ENCODE measurements at regions not wholly inside any gene's neighbourhood (a gene's known extent, or its start where the extent isn't known, plus 50 kb on each side); places are given as distances from the start of the nearest gene placed in this dataset.
A peak's percentile ranks its signal among the peaks of the same experiment; 100 is the strongest.

GRCh38 chr9:25990376-25990775, 312.1 kb upstream of the TUSC1 start:
- CTCF ChIA-PET, result no interaction called here
- Histone ChIP-seq H3K9me3 (ENCODE audit: control insufficient read depth, insufficient read depth, low read length) (peaks cover 6% of the 10 kb centered on the region; the same call in 1 of the 2 replicates), H3K27ac (ENCODE audit: low read depth, low read length) (no peak overlapping the region), H3K4me3 (ENCODE audit: low read depth, low read length) (no peak overlapping the region), H3K27me3 (ENCODE audit: control insufficient read depth, insufficient read depth, low read length) (no peaks in the 10 kb centered on the region)
- TF ChIP-seq, protein P1, sequence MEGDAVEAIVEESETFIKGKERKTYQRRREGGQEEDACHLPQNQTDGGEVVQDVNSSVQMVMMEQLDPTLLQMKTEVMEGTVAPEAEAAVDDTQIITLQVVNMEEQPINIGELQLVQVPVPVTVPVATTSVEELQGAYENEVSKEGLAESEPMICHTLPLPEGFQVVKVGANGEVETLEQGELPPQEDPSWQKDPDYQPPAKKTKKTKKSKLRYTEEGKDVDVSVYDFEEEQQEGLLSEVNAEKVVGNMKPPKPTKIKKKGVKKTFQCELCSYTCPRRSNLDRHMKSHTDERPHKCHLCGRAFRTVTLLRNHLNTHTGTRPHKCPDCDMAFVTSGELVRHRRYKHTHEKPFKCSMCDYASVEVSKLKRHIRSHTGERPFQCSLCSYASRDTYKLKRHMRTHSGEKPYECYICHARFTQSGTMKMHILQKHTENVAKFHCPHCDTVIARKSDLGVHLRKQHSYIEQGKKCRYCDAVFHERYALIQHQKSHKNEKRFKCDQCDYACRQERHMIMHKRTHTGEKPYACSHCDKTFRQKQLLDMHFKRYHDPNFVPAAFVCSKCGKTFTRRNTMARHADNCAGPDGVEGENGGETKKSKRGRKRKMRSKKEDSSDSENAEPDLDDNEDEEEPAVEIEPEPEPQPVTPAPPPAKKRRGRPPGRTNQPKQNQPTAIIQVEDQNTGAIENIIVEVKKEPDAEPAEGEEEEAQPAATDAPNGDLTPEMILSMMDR (IDR thresholded peaks at IDR 0.05; ENCODE audit: low read depth, low read length), result no peak
- DNase-seq (ENCODE audit: low read depth, low spot score), result no peak
- POLR2A ChIA-PET, result no interaction called here

- TF ChIP-seq, protein P1 (IDR thresholded peaks at IDR 0.05; ENCODE audit: low read depth, low read length), result no peak
Observed at GRCh38 chr9:25975667-25976066, 297.4 kb upstream of the TUSC1 start.

GRCh38 chr9:25964239-25964638, 286.0 kb upstream of the TUSC1 start:
- TF ChIP-seq, protein P1 (IDR thresholded peaks at IDR 0.05; ENCODE audit: low read depth, low read length), result peak; percentile 69
- POLR2A ChIA-PET, result no interaction called here
- H3K4me3 ChIP-seq (ENCODE audit: low read depth, low read length), result no peak overlapping the region
- CTCF ChIA-PET, result interaction anchor here (0.6 to 2.4 kb wide), 13 partner anchors 13 to 692 kb away, joined by 3 to 67 read pairs (median 4); no protein-coding TSS in a partner anchor
- peak; percentile 21 for DNase-seq (ENCODE audit: low read depth, low spot score)
- H3K9me3 ChIP-seq (ENCODE audit: control insufficient read depth, insufficient read depth, low read length), result no peaks in the 10 kb centered on the region
- H3K27ac ChIP-seq (ENCODE audit: low read depth, low read length), result no peak overlapping the region
- no peaks in the 10 kb centered on the region for H3K27me3 ChIP-seq (ENCODE audit: control insufficient read depth, insufficient read depth, low read length)

More at GRCh38 chr9:25975667-25976066, 297.4 kb upstream of the TUSC1 start:
- no peak for DNase-seq (ENCODE audit: low read depth, low spot score)
- no peaks in the 10 kb centered on the region for H3K9me3 ChIP-seq (ENCODE audit: control insufficient read depth, insufficient read depth, low read length)
- ChIA-PET POLR2A (no interaction called here), CTCF (no interaction called here)
- no peak overlapping the region for H3K27ac ChIP-seq (ENCODE audit: low read depth, low read length)
- H3K27me3 ChIP-seq (ENCODE audit: control insufficient read depth, insufficient read depth, low read length), result no peaks in the 10 kb centered on the region
- H3K4me3 ChIP-seq (ENCODE audit: low read depth, low read length), result no peak overlapping the region

GRCh38 chr9:25960178-25960577, 281.9 kb upstream of the TUSC1 start:
- Histone ChIP-seq H3K4me3 (ENCODE audit: low read depth, low read length) (no peak overlapping the region), H3K27me3 (ENCODE audit: control insufficient read depth, insufficient read depth, low read length) (no peaks in the 10 kb centered on the region), H3K27ac (ENCODE audit: low read depth, low read length) (no peak overlapping the region), H3K9me3 (ENCODE audit: control insufficient read depth, insufficient read depth, low read length) (no peaks in the 10 kb centered on the region)
- DNase-seq (ENCODE audit: low read depth, low spot score), result no peak
- ChIA-PET CTCF (interaction anchor here (1.0 to 1.9 kb wide), 2 partner anchors 365 to 367 kb away, joined by 5 read pairs; no protein-coding TSS in a partner anchor), POLR2A (no interaction called here)
- TF ChIP-seq, protein P1 (IDR thresholded peaks at IDR 0.05; ENCODE audit: low read depth, low read length), result no peak

DNA sequence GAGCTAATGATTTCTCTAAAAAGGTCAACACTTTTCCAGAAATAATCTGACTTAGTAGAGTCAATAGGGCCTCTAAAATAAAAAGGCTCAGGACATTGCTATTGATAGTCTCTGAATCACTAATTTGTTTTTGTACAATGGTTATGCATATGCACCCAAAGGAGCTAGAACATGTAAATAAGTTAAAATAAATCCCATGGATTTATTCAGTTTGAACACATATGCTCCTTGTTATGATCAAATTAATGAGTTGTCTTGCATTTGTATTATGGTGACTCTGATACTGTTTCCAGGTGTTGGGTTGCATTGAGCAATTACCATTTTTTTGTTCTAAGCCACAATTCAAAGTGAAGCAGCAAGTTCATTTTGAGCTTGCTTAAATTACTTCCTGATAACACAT, 276.0 kb upstream of the TUSC1 start:
- TF ChIP-seq, protein P1 (IDR thresholded peaks at IDR 0.05; ENCODE audit: low read depth, low read length), result no peak
- H3K27ac ChIP-seq (ENCODE audit: low read depth, low read length), result no peak overlapping the region
- no peak for DNase-seq (ENCODE audit: low read depth, low spot score)
- H3K4me3 ChIP-seq (ENCODE audit: low read depth, low read length), result no peak overlapping the region
- peaks cover 5% of the 10 kb centered on the region for H3K9me3 ChIP-seq (ENCODE audit: control insufficient read depth, insufficient read depth, low read length)
- ChIA-PET POLR2A (no interaction called here), CTCF (interaction anchor here (2.2 kb wide), 1 partner anchor 372 kb away, joined by 8 read pairs; no protein-coding TSS in a partner anchor)
- no peaks in the 10 kb centered on the region for H3K27me3 ChIP-seq (ENCODE audit: control insufficient read depth, insufficient read depth, low read length)

All from AG04450 (cell line).